Endothelial cell (in vitro differentiated cells): ENCODE measurements at regions not wholly inside any gene's neighbourhood (a gene's known extent, or its start where the extent isn't known, plus 50 kb on each side); places are given as distances from the start of the nearest gene placed in this dataset.

Source experiments
- DNase-seq: peaks from one replicate; pipeline ENCODE4 v3.0.0; 2021; ENCODE audit warnings: low spot score
- H3K27ac Mint-ChIP-seq: one replicate; pipeline ENCODE4 v1.8.0; 2021; ENCODE audit warnings: mixed read lengths, inconsistent platforms; ENCODE audit not compliant: unreplicated experiment
- H3K27me3 Mint-ChIP-seq: one replicate; pipeline ENCODE4 v1.8.0; 2021; ENCODE audit warnings: mild to moderate bottlenecking, moderate library complexity, mixed read lengths, inconsistent platforms; ENCODE audit not compliant: unreplicated experiment
- H3K36me3 Mint-ChIP-seq: one replicate; pipeline ENCODE4 v1.8.0; 2021; ENCODE audit warnings: mild to moderate bottlenecking, low read depth, mixed read lengths, inconsistent platforms; ENCODE audit not compliant: unreplicated experiment
- H3K4me1 Mint-ChIP-seq: one replicate; pipeline ENCODE4 v1.8.0; 2021; ENCODE audit warnings: mild to moderate bottlenecking, mixed read lengths, inconsistent platforms; ENCODE audit not compliant: unreplicated experiment
- H3K4me3 Mint-ChIP-seq: one replicate; pipeline ENCODE4 v1.8.0; 2021; ENCODE audit warnings: mild to moderate bottlenecking, mixed read lengths, inconsistent platforms; ENCODE audit not compliant: unreplicated experiment
- H3K9me3 Mint-ChIP-seq: one replicate; pipeline ENCODE4 v1.8.0; 2021; ENCODE audit warnings: mixed read lengths, inconsistent platforms; ENCODE audit not compliant: unreplicated experiment
- TF ChIP-seq, protein P1 (sequence below): fragments of 200-600 bp; sonication (generic); IDR thresholded peaks from one replicate; pipeline ENCODE4 v1.5.0; 2021; ENCODE audit warnings: antibody characterized with exemption; ENCODE audit not compliant: unreplicated experiment

DNA sequence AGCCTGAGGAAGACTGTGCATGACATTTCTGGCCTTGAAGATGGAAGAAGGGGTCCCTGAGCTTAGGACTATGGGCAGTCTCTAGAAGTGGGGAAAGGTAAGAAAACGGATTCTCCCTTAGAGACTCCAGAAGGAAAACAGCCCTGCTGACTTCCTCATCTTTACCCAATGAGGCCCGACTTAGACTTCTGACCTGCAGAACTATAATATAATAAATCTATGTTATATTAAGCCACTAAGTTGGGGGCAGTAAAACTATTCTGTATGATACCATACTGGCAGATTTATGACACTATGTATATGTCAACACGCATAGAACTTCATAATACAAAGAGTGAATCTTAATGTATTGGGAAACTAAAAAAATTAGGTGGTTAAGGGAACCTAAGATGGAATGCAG, 422.0 kb downstream of the PLK2 start:
- Mint-ChIP-seq H3K27ac (no peak overlapping the region), H3K36me3 (no peaks in the 10 kb centered on the region), H3K9me3 (no peaks in the 10 kb centered on the region), H3K4me3 (no peak overlapping the region), H3K4me1 (peaks cover 5% of the 10 kb centered on the region), H3K27me3 (no peaks in the 10 kb centered on the region)
- TF ChIP-seq, protein P1, sequence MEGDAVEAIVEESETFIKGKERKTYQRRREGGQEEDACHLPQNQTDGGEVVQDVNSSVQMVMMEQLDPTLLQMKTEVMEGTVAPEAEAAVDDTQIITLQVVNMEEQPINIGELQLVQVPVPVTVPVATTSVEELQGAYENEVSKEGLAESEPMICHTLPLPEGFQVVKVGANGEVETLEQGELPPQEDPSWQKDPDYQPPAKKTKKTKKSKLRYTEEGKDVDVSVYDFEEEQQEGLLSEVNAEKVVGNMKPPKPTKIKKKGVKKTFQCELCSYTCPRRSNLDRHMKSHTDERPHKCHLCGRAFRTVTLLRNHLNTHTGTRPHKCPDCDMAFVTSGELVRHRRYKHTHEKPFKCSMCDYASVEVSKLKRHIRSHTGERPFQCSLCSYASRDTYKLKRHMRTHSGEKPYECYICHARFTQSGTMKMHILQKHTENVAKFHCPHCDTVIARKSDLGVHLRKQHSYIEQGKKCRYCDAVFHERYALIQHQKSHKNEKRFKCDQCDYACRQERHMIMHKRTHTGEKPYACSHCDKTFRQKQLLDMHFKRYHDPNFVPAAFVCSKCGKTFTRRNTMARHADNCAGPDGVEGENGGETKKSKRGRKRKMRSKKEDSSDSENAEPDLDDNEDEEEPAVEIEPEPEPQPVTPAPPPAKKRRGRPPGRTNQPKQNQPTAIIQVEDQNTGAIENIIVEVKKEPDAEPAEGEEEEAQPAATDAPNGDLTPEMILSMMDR = no peak
- DNase-seq = no peak

DNA sequence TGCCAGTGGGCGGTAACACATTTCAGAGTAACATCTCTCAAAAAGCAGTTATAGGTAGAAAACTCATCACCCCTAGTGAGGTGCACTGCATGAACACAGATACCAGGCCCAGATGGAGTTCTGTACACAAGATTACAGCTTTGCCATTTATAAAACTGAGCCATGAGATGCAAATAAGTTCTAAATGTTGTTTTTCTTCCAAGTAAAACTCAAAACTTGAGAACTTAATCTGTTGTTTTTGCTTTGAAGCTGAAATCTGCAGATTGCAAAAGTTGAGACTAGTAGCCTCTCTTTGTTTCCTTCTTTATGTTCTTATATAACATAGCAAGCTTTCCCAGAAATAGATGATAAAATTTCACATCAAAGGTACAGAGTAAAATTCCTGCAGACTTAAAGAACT, 434.1 kb downstream of the PLK2 start:
- TF ChIP-seq, protein P1 = no peak
- Mint-ChIP-seq H3K9me3 (no peaks in the 10 kb centered on the region), H3K4me1 (no peaks in the 10 kb centered on the region), H3K27me3 (no peaks in the 10 kb centered on the region), H3K27ac (no peak overlapping the region), H3K36me3 (no peaks in the 10 kb centered on the region), H3K4me3 (no peak overlapping the region)
- no peak for DNase-seq

DNA sequence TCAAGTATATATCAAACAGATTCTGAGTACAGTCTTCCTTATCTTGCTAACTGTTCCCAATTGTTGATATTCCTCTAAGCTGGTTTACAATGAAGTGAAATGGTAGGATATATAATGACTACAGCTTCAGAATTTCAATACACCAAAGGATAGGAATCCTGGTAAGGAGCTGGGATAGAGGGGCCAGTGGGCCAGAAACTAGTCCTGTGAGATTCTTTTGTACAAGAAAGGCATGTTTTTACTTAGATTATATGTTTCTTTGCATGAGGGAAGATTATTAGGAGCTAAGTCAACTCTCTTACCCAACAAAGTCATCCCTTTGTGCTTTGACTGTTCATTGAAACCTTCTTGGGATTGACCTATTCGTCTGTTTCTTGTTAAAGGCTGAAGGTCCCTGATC, 435.7 kb downstream of the PLK2 start:
- no peak for DNase-seq
- H3K27me3 Mint-ChIP-seq = no peaks in the 10 kb centered on the region
- TF ChIP-seq, protein P1 = no peak
- peaks cover 12% of the 10 kb centered on the region for H3K4me1 Mint-ChIP-seq
- no peak overlapping the region for H3K4me3 Mint-ChIP-seq
- H3K36me3 Mint-ChIP-seq = no peaks in the 10 kb centered on the region
- no peak overlapping the region for H3K27ac Mint-ChIP-seq
- H3K9me3 Mint-ChIP-seq = no peaks in the 10 kb centered on the region

DNA sequence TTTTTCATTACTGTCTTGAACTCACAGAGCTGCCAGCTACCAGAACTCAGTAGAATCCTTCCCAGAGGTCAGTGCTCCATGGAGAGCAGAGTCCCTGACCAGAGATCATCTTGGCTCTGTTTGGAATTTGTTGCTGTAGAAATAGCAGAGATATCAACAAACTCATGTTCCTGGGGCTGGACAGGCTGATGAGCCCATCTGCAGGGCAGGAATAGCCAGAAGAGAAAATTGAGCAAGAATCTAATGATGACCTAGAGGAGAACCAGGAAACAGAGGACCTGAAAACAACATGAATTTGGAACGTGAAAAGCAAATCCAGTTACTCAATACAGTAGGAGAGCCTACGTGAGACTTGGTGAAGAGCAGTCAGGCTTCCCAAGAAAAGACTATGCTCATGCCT, 437.8 kb downstream of the PLK2 start:
- no peaks in the 10 kb centered on the region for H3K9me3 Mint-ChIP-seq
- H3K36me3 Mint-ChIP-seq = no peaks in the 10 kb centered on the region
- H3K4me1 Mint-ChIP-seq = peaks cover 16% of the 10 kb centered on the region
- no peak overlapping the region for H3K4me3 Mint-ChIP-seq
- no peak for DNase-seq
- no peak overlapping the region for H3K27ac Mint-ChIP-seq
- TF ChIP-seq, protein P1 = no peak
- H3K27me3 Mint-ChIP-seq = no peaks in the 10 kb centered on the region

DNA sequence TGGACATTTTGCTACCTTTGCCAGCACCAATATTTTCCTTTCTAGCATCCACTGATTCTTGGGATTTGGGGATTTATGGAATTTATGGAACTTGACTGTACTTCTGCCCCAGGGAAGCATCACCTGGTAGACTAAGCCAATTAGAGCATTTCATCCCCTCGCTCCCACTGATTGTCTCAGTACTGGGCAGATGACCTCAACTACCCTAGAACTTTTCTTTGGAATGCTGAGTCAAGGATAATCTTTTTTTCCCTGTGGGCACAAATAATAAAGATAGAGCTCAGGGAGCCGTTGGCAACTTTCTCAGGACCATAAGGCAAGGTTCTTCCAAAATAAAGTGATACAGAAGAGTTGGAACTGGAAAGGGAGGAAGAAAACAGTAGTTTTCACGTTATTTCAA, 438.4 kb downstream of the PLK2 start:
- peaks cover 17% of the 10 kb centered on the region for H3K4me1 Mint-ChIP-seq
- H3K27me3 Mint-ChIP-seq = no peaks in the 10 kb centered on the region
- TF ChIP-seq, protein P1 = no peak
- H3K27ac Mint-ChIP-seq = no peak overlapping the region
- H3K4me3 Mint-ChIP-seq = no peak overlapping the region
- DNase-seq = no peak
- no peaks in the 10 kb centered on the region for H3K9me3 Mint-ChIP-seq
- no peaks in the 10 kb centered on the region for H3K36me3 Mint-ChIP-seq
